Pancreas (tissue), 10 donors: ENCODE measurements at regions not wholly inside any gene's neighbourhood (a gene's known extent, or its start where the extent isn't known, plus 50 kb on each side); places are given as distances from the start of the nearest gene placed in this dataset.

Source experiments
- ATAC-seq, 4 donors: fragments of 200-7000 bp; cut with Tn5 transposase; one replicate each; pipeline versions ENCODE4 v1.8.0 to v1.9.1; 2020; ENCODE audit warnings: mild to moderate bottlenecking in 4 of 4, moderate library complexity in 4 of 4
- DNase-seq, 6 donors: peaks; one replicate each; pipeline ENCODE4 v3.0.0-alpha.2; 2020
- FAIRE-seq: peaks from 2 replicates; lab custom pipeline; 2012; peaks lifted over from hg19 to GRCh38; lab: Jason Lieb, UNC
- H3K27ac ChIP-seq, 4 donors: fragments of 200-600 bp; sonication (generic); 1 replicate in 3 of 4; 2 replicates in 1 of 4; pipeline versions ENCODE4 v1.5.0 to v1.8.0; 2020
- H3K27me3 ChIP-seq, 4 donors: fragments of 200-600 bp; one replicate each; pipeline ENCODE4 v1.8.0; 2021
- H3K36me3 ChIP-seq, 3 donors: fragments of 200-600 bp; sonication (generic) in 1 of 3; one replicate each; pipeline versions ENCODE4 v1.5.0 to v1.8.0; 2020 to 2021
- H3K4me1 ChIP-seq, 3 donors: fragments of 200-600 bp; one replicate each; pipeline ENCODE4 v1.8.0; 2021
- H3K4me3 ChIP-seq, 4 donors: fragments of 200-600 bp; sonication (generic) in 2 of 4; one replicate each; pipeline versions ENCODE4 v1.5.0 to v1.8.0; 2020 to 2021
- H3K9me3 ChIP-seq, 4 donors: fragments of 200-600 bp; one replicate each; pipeline ENCODE4 v1.8.0; 2021
- CTCF ChIP-seq, 4 donors: fragments of 200-600 bp; sonication (generic) in 3 of 4; IDR thresholded peaks; one replicate each; pipeline versions ENCODE4 v1.5.0 to v1.8.0; 2021; ENCODE audit warnings: antibody characterized with exemption in 4 of 4
- WGBS, 2 donors: extraction: QIAGEN DNeasy Blood & Tissue Kit; methylation state at CpG; one replicate each; pipeline ENCODE4 v1.1.7; 2013; 5-methylcytosine and 5-hydroxymethylcytosine counted together
- intact Hi-C, 3 donors: fragments of 100-400 bp; cut with DNase I; formaldehyde crosslinking; loops; one replicate each; pipeline versions ENCODE4 v1.11.1 to v1.14.2; 2022
- donor health status: healthy with polysubstance abuse.
- donor health status: DM: no; HTN: no; CAD: no; lungs with moderate emphysema.
- donor health status: DM: no; HTN: no; CAD: no.
- donor health status: control.
- donor health status: control.
- donor health status: Bipolar disorder and iron deficiency.
- donor health status: DM: yes; HTN: yes; CAD: no.
- donor health status: DM: no; HTN: no; CAD: no.
- donor health status: DM: no; HTN: no; CAD: no.
- donor health status: DM: yes; HTN: yes; CAD: no.

- no peaks in the 10 kb centered on the region for H3K4me1 ChIP-seq
- no peak for TF ChIP-seq CTCF (IDR thresholded peaks at IDR 0.05)
- no peaks in the 10 kb centered on the region for H3K9me3 ChIP-seq
- H3K27ac ChIP-seq, result no peak overlapping the region
- H3K4me3 ChIP-seq, result no peak overlapping the region
- DNase-seq, result no peak
- no peak for ATAC-seq
- H3K36me3 ChIP-seq, result no peaks in the 10 kb centered on the region
- FAIRE-seq, result no peak
- H3K27me3 ChIP-seq, result no peaks in the 10 kb centered on the region
- intact Hi-C loops, result no loop called here
These were observed 106.3 kb downstream of the CENPW start for GRCh38 chr6:126446248-126446647.

DNA sequence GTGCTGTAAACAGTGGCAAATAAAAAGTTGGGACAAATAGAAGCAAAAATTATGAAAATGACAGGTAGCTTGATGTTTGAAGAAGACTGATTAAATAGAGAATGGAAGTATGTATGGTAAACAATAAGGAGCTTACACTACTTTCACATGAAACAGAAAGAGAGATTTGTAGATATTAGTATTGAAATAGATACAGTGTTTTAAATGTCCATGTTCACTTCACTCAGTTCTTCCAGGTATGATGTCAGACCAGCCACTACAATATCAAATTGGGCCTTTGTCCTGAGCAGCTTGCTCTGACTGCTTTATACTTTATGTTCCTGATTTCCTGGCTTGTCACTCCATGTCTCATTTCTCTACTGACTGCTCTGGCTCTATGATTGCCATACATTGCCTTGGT, 107.5 kb downstream of the CENPW start:
- Histone ChIP-seq H3K36me3 (no peaks in the 10 kb centered on the region), H3K27me3 (no peaks in the 10 kb centered on the region), H3K4me3 (no peak overlapping the region), H3K27ac (no peak overlapping the region), H3K4me1 (no peaks in the 10 kb centered on the region), H3K9me3 (no peaks in the 10 kb centered on the region)
- FAIRE-seq (no peak), DNase-seq (no peak), ATAC-seq (no peak)
- no peak for TF ChIP-seq CTCF (IDR thresholded peaks at IDR 0.05)
- intact Hi-C loops, result no loop called here

GRCh38 chr6:126461045-126461444, 121.1 kb downstream of the CENPW start:
- no peak for TF ChIP-seq CTCF (IDR thresholded peaks at IDR 0.05)
- ATAC-seq (no peak), DNase-seq (no peak), FAIRE-seq (no peak)
- intact Hi-C loops, result no loop called here
- no peak overlapping the region for H3K4me3 ChIP-seq
- no peaks in the 10 kb centered on the region for H3K27me3 ChIP-seq
- no peaks in the 10 kb centered on the region for H3K36me3 ChIP-seq
- WGBS, 2 donors, result 58 to 69% methylated on average over 6 of the region's 6 CpGs
- no peaks in the 10 kb centered on the region for H3K9me3 ChIP-seq
- no peak overlapping the region for H3K27ac ChIP-seq
- H3K4me1 ChIP-seq, result no peaks in the 10 kb centered on the region

DNA sequence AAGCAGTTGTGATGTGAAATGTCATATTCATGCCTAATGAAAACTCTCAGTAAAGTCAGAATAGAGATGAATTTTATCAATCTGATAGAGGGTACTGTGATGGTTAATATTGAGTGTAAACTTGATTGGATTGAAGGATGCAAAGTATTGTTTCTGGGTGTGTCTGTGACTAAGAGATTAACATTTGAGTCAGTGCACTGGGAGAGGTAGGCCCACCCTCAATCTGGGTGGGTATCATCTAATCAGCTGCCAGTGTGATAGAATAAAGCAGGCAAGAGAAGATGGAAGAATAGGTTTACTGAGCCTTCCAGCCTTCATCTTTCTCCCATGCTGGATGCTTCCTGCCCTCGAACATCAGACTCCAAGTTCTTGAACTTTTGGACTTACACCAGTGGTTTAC, 124.3 kb downstream of the CENPW start:
- no peak overlapping the region for H3K4me3 ChIP-seq
- H3K27ac ChIP-seq, result no peak overlapping the region
- FAIRE-seq (no peak), DNase-seq (no peak), ATAC-seq (no peak)
- H3K4me1 ChIP-seq, result no peaks in the 10 kb centered on the region
- no peak for TF ChIP-seq CTCF (IDR thresholded peaks at IDR 0.05)
- 53 to 89% methylated on average over 1 of the region's 1 CpG for WGBS, 2 donors
- H3K9me3 ChIP-seq, result no peaks in the 10 kb centered on the region
- intact Hi-C loops, result no loop called here
- no peaks in the 10 kb centered on the region for H3K27me3 ChIP-seq
- H3K36me3 ChIP-seq, result no peaks in the 10 kb centered on the region

DNA sequence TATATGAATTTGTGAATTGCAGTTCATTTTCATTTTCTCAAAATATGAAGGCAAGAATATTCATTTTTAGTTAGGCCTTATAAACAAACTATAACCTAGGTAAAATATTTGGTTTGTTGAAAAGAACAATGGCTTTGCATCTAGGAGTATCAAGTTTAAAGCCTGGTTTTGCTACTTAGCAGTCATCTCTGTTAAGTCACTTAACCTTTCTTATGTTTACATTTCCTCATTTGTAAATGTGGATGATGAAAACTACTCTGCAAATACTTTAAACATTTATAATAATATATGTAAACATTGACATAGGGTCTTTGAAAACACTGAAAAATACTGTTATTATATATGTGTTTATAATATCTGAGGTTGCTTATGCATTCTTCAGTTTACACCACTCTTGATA, 135.5 kb downstream of the CENPW start:
- Histone ChIP-seq H3K36me3 (no peaks in the 10 kb centered on the region), H3K27me3 (peaks cover 0 to 2% (median 0%) of the 10 kb centered on the region in 4 donors), H3K4me3 (no peak overlapping the region), H3K27ac (no peak overlapping the region), H3K4me1 (no peaks in the 10 kb centered on the region), H3K9me3 (no peaks in the 10 kb centered on the region)
- no peak for DNase-seq
- FAIRE-seq, result no peak
- intact Hi-C loops, result no loop called here
- TF ChIP-seq CTCF (IDR thresholded peaks at IDR 0.05), result no peak
- ATAC-seq, result no peak
